ENCODE measurements at regions not wholly inside any gene's neighbourhood (a gene's known extent, or its start where the extent isn't known, plus 50 kb on each side); places are given as distances from the start of the nearest gene placed in this dataset.

GRCh38 chrX:9162698-9163097 lies 128.8 kb upstream of the FAM9B start:
- Histone ChIP-seq H3K27me3 (ENCODE audit: insufficient read depth, low read length, poor library complexity) (no peaks in the 10 kb centered on the region), H2AFZ (ENCODE audit: low read depth, low read length) (no peak overlapping the region), H3K27ac (ENCODE audit: low read length) (no peak overlapping the region), H3K4me3 (ENCODE audit: low read depth in 1 of 2, low read length in 2 of 2) (no peak overlapping the region), H3K79me2 (ENCODE audit: insufficient read depth, low read length) (no peaks in the 10 kb centered on the region), H3K36me3 (ENCODE audit: insufficient read depth, low read length) (no peaks in the 10 kb centered on the region), H4K20me1 (ENCODE audit: insufficient read depth, low read length) (no peaks in the 10 kb centered on the region), H3K9me3 (ENCODE audit: insufficient read depth, low read length, severe bottlenecking) (peaks cover 4% of the 10 kb centered on the region), H3K9ac (ENCODE audit: low read depth, low read length) (no peak overlapping the region), H3K4me2 (ENCODE audit: insufficient read depth, low read length) (no peak overlapping the region), H3K4me1 (ENCODE audit: insufficient read depth, low read length) (peaks cover 50% of the 10 kb centered on the region)
- TF ChIP-seq CTCF (IDR thresholded peaks at IDR 0.05; ENCODE audit: borderline replicate concordance, extremely low read depth, low read length, poor library complexity, severe bottlenecking), result no peak
- no peak for TF ChIP-seq EZH2 (IDR thresholded peaks at IDR 0.05; ENCODE audit: borderline replicate concordance, low read depth, low read length, severe bottlenecking)
- ATAC-seq (ENCODE audit: insufficient read depth, low read depth), result no peak
- no peak for DNase-seq

- Histone ChIP-seq H3K9me3 (ENCODE audit: insufficient read depth, low read length, severe bottlenecking) (peaks cover 5% of the 10 kb centered on the region), H3K79me2 (ENCODE audit: insufficient read depth, low read length) (no peaks in the 10 kb centered on the region), H3K9ac (ENCODE audit: low read depth, low read length) (no peak overlapping the region), H2AFZ (ENCODE audit: low read depth, low read length) (no peak overlapping the region), H3K4me2 (ENCODE audit: insufficient read depth, low read length) (no peak overlapping the region), H3K27me3 (ENCODE audit: insufficient read depth, low read length, poor library complexity) (no peaks in the 10 kb centered on the region), H3K27ac (ENCODE audit: low read length) (no peak overlapping the region), H4K20me1 (ENCODE audit: insufficient read depth, low read length) (no peaks in the 10 kb centered on the region), H3K4me3 (ENCODE audit: low read depth in 1 of 2, low read length in 2 of 2) (no peak overlapping the region), H3K36me3 (ENCODE audit: insufficient read depth, low read length) (no peaks in the 10 kb centered on the region), H3K4me1 (ENCODE audit: insufficient read depth, low read length) (peaks cover 50% of the 10 kb centered on the region)
- TF ChIP-seq CTCF (IDR thresholded peaks at IDR 0.05; ENCODE audit: borderline replicate concordance, extremely low read depth, low read length, poor library complexity, severe bottlenecking) (no peak), EZH2 (IDR thresholded peaks at IDR 0.05; ENCODE audit: borderline replicate concordance, low read depth, low read length, severe bottlenecking) (no peak)
- peak; percentile 44 for ATAC-seq (ENCODE audit: insufficient read depth, low read depth)
- peak; percentile 58 for DNase-seq
These were observed 129.3 kb upstream of the FAM9B start for GRCh38 chrX:9163214-9163709.

GRCh38 chrX:9164086-9164485 lies 130.2 kb upstream of the FAM9B start:
- Histone ChIP-seq H3K9ac (ENCODE audit: low read depth, low read length) (no peak overlapping the region), H3K4me3 (ENCODE audit: low read depth in 1 of 2, low read length in 2 of 2) (no peak overlapping the region), H3K4me2 (ENCODE audit: insufficient read depth, low read length) (no peak overlapping the region), H3K36me3 (ENCODE audit: insufficient read depth, low read length) (no peaks in the 10 kb centered on the region), H3K4me1 (ENCODE audit: insufficient read depth, low read length) (peaks cover 50% of the 10 kb centered on the region), H3K27me3 (ENCODE audit: insufficient read depth, low read length, poor library complexity) (no peaks in the 10 kb centered on the region), H3K27ac (ENCODE audit: low read length) (peak overlapping the region; percentile 44; the same call in 1 of the 2 replicates), H3K9me3 (ENCODE audit: insufficient read depth, low read length, severe bottlenecking) (peaks cover 5% of the 10 kb centered on the region), H2AFZ (ENCODE audit: low read depth, low read length) (no peak overlapping the region), H4K20me1 (ENCODE audit: insufficient read depth, low read length) (no peaks in the 10 kb centered on the region), H3K79me2 (ENCODE audit: insufficient read depth, low read length) (no peaks in the 10 kb centered on the region)
- DNase-seq (no peak), ATAC-seq (ENCODE audit: insufficient read depth, low read depth) (no peak)
- TF ChIP-seq EZH2 (IDR thresholded peaks at IDR 0.05; ENCODE audit: borderline replicate concordance, low read depth, low read length, severe bottlenecking) (no peak), CTCF (IDR thresholded peaks at IDR 0.05; ENCODE audit: borderline replicate concordance, extremely low read depth, low read length, poor library complexity, severe bottlenecking) (no peak)
